ENCODE measurements at regions not wholly inside any gene's neighbourhood (a gene's known extent, or its start where the extent isn't known, plus 50 kb on each side); places are given as distances from the start of the nearest gene placed in this dataset.

DNA sequence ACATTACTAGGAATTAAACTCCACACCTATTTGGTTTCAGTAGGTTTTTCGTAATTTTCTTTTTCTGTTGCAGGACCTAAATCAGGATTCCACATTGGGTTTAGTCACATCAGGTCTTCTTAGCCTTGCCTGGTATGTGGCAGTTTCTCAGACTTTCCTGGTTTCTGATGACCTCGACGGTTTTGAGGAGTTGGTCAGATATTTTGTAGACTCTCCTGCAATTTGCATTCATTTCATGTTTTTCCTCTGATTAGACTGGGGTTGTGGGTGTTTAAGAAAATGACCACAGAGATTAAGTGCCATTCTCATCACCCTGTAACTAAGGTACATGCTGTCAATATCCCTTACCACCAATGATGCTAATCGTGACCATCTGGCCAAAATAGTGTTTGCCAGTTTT is 97.3 kb upstream of the ST6GAL2 start:
- Histone ChIP-seq H3K79me2 (ENCODE audit: insufficient read depth, low read depth) (no peaks in the 10 kb centered on the region), H3K4me3 (IDR thresholded peaks at IDR 0.05; ENCODE audit: insufficient read depth, low read depth, low read length) (no peak overlapping the region), H3K27me3 (ENCODE audit: insufficient read depth, low read depth) (no peaks in the 10 kb centered on the region), H3K4me1 (ENCODE audit: low read depth, poor library complexity, severe bottlenecking) (no peaks in the 10 kb centered on the region), H2AFZ (ENCODE audit: low read depth) (no peak overlapping the region), H3K9ac (no peak overlapping the region), H3K4me2 (no peak overlapping the region), H3K36me3 (ENCODE audit: insufficient read depth) (no peaks in the 10 kb centered on the region), H3K27ac (no peak overlapping the region), H4K20me1 (ENCODE audit: insufficient read depth) (no peaks in the 10 kb centered on the region)
- TF ChIP-seq, protein P1, sequence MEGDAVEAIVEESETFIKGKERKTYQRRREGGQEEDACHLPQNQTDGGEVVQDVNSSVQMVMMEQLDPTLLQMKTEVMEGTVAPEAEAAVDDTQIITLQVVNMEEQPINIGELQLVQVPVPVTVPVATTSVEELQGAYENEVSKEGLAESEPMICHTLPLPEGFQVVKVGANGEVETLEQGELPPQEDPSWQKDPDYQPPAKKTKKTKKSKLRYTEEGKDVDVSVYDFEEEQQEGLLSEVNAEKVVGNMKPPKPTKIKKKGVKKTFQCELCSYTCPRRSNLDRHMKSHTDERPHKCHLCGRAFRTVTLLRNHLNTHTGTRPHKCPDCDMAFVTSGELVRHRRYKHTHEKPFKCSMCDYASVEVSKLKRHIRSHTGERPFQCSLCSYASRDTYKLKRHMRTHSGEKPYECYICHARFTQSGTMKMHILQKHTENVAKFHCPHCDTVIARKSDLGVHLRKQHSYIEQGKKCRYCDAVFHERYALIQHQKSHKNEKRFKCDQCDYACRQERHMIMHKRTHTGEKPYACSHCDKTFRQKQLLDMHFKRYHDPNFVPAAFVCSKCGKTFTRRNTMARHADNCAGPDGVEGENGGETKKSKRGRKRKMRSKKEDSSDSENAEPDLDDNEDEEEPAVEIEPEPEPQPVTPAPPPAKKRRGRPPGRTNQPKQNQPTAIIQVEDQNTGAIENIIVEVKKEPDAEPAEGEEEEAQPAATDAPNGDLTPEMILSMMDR (conservative IDR thresholded peaks at IDR 0.05; ENCODE audit: low read depth, low read length) = no peak

DNA sequence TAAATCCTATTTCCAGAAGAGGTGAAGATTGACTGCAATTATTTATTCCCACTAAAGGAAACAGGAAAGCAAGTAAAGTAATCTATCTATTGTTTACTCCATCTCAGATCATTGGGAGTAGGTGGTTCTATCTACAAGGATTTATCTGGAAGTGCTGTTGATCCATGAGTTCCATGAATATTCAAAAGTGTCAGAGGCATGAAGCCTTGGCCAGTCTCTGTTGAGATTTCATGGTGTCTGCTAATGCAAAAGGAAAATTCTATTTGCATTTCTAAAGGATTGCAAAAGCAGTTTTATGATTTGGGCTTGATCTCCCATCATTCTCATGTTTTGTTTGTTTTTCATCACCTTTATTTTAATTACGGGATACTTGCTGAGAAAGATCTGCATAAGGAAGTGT is 102.4 kb upstream of the ST6GAL2 start:
- no peak overlapping the region for H3K4me2 ChIP-seq
- no peaks in the 10 kb centered on the region for H3K27me3 ChIP-seq (ENCODE audit: insufficient read depth, low read depth)
- H3K4me1 ChIP-seq (ENCODE audit: low read depth, poor library complexity, severe bottlenecking) = no peaks in the 10 kb centered on the region
- no peaks in the 10 kb centered on the region for H3K79me2 ChIP-seq (ENCODE audit: insufficient read depth, low read depth)
- H3K36me3 ChIP-seq (ENCODE audit: insufficient read depth) = no peaks in the 10 kb centered on the region
- H3K27ac ChIP-seq = no peak overlapping the region
- no peak overlapping the region for H3K9ac ChIP-seq
- no peak overlapping the region for H3K4me3 ChIP-seq (IDR thresholded peaks at IDR 0.05; ENCODE audit: insufficient read depth, low read depth, low read length)
- TF ChIP-seq, protein P1 (conservative IDR thresholded peaks at IDR 0.05; ENCODE audit: low read depth, low read length) = no peak
- H4K20me1 ChIP-seq (ENCODE audit: insufficient read depth) = no peaks in the 10 kb centered on the region
- no peak overlapping the region for H2AFZ ChIP-seq (ENCODE audit: low read depth)

DNA sequence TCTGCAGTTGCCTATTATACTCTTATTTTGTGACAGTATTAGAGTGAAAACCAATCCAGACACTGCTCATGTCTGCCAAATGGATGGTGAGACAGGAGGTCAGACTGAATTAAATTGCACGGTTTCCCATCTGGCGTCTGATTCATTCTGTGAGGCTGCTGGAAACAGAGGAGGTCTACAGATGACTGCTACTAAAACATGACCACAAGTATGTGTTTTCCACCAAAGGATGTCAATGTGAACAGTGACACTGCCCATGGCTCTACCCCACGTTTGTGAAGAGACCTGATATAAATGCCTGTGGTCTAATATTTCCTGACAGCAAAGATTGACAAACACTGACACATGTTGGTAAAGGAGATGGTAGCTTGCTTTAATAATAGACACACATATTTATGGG is 104.3 kb upstream of the ST6GAL2 start:
- Histone ChIP-seq H3K9ac (no peak overlapping the region), H3K4me2 (no peak overlapping the region), H3K27me3 (ENCODE audit: insufficient read depth, low read depth) (no peaks in the 10 kb centered on the region), H3K79me2 (ENCODE audit: insufficient read depth, low read depth) (no peaks in the 10 kb centered on the region), H4K20me1 (ENCODE audit: insufficient read depth) (no peaks in the 10 kb centered on the region), H3K4me3 (IDR thresholded peaks at IDR 0.05; ENCODE audit: insufficient read depth, low read depth, low read length) (no peak overlapping the region), H3K36me3 (ENCODE audit: insufficient read depth) (no peaks in the 10 kb centered on the region), H3K4me1 (ENCODE audit: low read depth, poor library complexity, severe bottlenecking) (no peaks in the 10 kb centered on the region), H2AFZ (ENCODE audit: low read depth) (no peak overlapping the region), H3K27ac (no peak overlapping the region)
- TF ChIP-seq, protein P1 (conservative IDR thresholded peaks at IDR 0.05; ENCODE audit: low read depth, low read length) = no peak

- Histone ChIP-seq H3K27me3 (ENCODE audit: insufficient read depth, low read depth) (no peaks in the 10 kb centered on the region), H3K4me1 (ENCODE audit: low read depth, poor library complexity, severe bottlenecking) (no peaks in the 10 kb centered on the region), H3K27ac (no peak overlapping the region), H3K4me3 (IDR thresholded peaks at IDR 0.05; ENCODE audit: insufficient read depth, low read depth, low read length) (no peak overlapping the region), H3K36me3 (ENCODE audit: insufficient read depth) (no peaks in the 10 kb centered on the region), H3K79me2 (ENCODE audit: insufficient read depth, low read depth) (no peaks in the 10 kb centered on the region), H4K20me1 (ENCODE audit: insufficient read depth) (no peaks in the 10 kb centered on the region), H3K4me2 (no peak overlapping the region), H3K9ac (no peak overlapping the region), H2AFZ (ENCODE audit: low read depth) (no peak overlapping the region)
- TF ChIP-seq, protein P1 (conservative IDR thresholded peaks at IDR 0.05; ENCODE audit: low read depth, low read length) = no peak
Measured at GRCh38 chr2:106991866-106992265, 105.9 kb upstream of the ST6GAL2 start.
